Hepatocyte (in vitro differentiated cells): ENCODE measurements at regions not wholly inside any gene's neighbourhood (a gene's known extent, or its start where the extent isn't known, plus 50 kb on each side); places are given as distances from the start of the nearest gene placed in this dataset.

Experiments
- DNase-seq: peaks from one replicate; pipeline ENCODE4 v3.0.0-alpha.2; 2016; ENCODE audit warnings: low spot score
- H2AFZ ChIP-seq: fragments of 200-600 bp; sonication (generic); 2 replicates; pipeline ENCODE4 v1.6.0; 2016; ENCODE audit warnings: antibody characterized with exemption, mild to moderate bottlenecking
- H3K27ac ChIP-seq: fragments of 200-600 bp; sonication (generic); 2 replicates; pipeline ENCODE4 v1.5.1; 2016; ENCODE audit warnings: mild to moderate bottlenecking
- H3K27me3 ChIP-seq: fragments of 200-600 bp; sonication (generic); 2 replicates; pipeline ENCODE4 v1.6.1; 2016
- H3K36me3 ChIP-seq: fragments of 200-600 bp; sonication (generic); replicated peaks from 2 replicates; pipeline ENCODE4 v1.5.1; 2016; ENCODE audit warnings: low read depth; ENCODE audit not compliant: insufficient read depth
- H3K4me1 ChIP-seq: fragments of 200-600 bp; sonication (generic); 2 replicates; pipeline ENCODE4 v1.5.1; 2016; ENCODE audit warnings: mild to moderate bottlenecking, moderate library complexity; ENCODE audit not compliant: insufficient read depth
- H3K4me2 ChIP-seq: fragments of 200-600 bp; sonication (generic); 2 replicates; pipeline ENCODE4 v1.6.0; 2016
- H3K4me3 ChIP-seq: fragments of 200-600 bp; sonication (generic); 2 replicates; pipeline ENCODE4 v1.5.1; 2016; ENCODE audit warnings: mild to moderate bottlenecking
- H3K79me2 ChIP-seq: fragments of 200-600 bp; sonication (generic); 2 replicates; pipeline ENCODE4 v1.6.0; 2017; ENCODE audit warnings: mild to moderate bottlenecking
- H3K9me2 ChIP-seq: fragments of 200-600 bp; sonication (generic); replicated peaks from 2 replicates; pipeline ENCODE4 v1.6.0; 2017; ENCODE audit warnings: mild to moderate bottlenecking; ENCODE audit not compliant: insufficient read depth
- H3K9me3 ChIP-seq: fragments of 200-600 bp; sonication (generic); 2 replicates; pipeline ENCODE4 v1.5.1; 2016; ENCODE audit warnings: low read depth, mild to moderate bottlenecking
- H4K20me1 ChIP-seq: fragments of 200-600 bp; sonication (generic); 2 replicates; pipeline ENCODE4 v1.6.0; 2016; ENCODE audit warnings: mild to moderate bottlenecking; ENCODE audit not compliant: insufficient read depth, poor library complexity, severe bottlenecking
- CTCF ChIP-seq: fragments of 200-600 bp; sonication (generic); IDR thresholded peaks from 2 replicates; pipeline ENCODE4 v1.5.1; 2016; ENCODE audit warnings: antibody characterized with exemption, mild to moderate bottlenecking; ENCODE audit not compliant: poor library complexity
- EZH2 ChIP-seq: fragments of 200-600 bp; sonication (generic); IDR thresholded peaks from 2 replicates; pipeline ENCODE4 v1.6.1; 2016; ENCODE audit warnings: antibody characterized with exemption, mild to moderate bottlenecking, borderline replicate concordance
- EZH2phosphoT487 ChIP-seq: fragments of 200-600 bp; sonication (generic); IDR thresholded peaks from one replicate; pipeline ENCODE4 v1.6.1; 2018; ENCODE audit warnings: antibody characterized with exemption, mild to moderate bottlenecking, low read depth, moderate library complexity; ENCODE audit not compliant: unreplicated experiment, severe bottlenecking
- WGBS: methylation state at CpG from one replicate; pipeline ENCODE4 v1.1.6; 2016; ENCODE audit warnings: low lambda C conversion rate; ENCODE audit errors: missing lambda C conversion rate; 5-methylcytosine and 5-hydroxymethylcytosine counted together

DNA sequence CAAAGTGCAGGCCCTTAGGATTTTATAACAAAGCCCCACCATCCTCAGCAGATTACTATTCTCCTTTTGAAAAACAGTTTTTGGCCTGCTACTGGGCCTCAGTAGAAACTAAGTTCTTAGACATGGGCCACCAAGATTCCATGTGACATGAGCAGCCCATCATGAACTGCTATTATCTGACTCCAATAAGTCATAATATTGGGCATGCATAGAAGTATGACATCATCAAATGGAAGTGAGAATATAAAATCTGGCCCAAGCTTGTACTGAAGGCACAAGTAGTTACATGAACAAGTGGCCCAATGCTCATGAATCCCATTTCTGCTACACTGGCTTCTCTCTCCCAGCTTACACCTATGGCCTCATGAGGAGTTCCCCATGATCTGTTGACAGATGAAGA, 404.8 kb downstream of the EPHA5 start:
- H3K4me3 ChIP-seq: no peak overlapping the region
- no peak for TF ChIP-seq EZH2
- TF ChIP-seq EZH2phosphoT487: no peak
- no peak for TF ChIP-seq CTCF
- DNase-seq: no peak
- H3K27ac ChIP-seq: no peak overlapping the region
- H3K4me2 ChIP-seq: no peak overlapping the region
- H3K9me3 ChIP-seq: no peaks in the 10 kb centered on the region
- no peaks in the 10 kb centered on the region for H3K27me3 ChIP-seq
- no peak overlapping the region for H2AFZ ChIP-seq
- no peaks in the 10 kb centered on the region for H3K4me1 ChIP-seq
- no peaks in the 10 kb centered on the region for H3K9me2 ChIP-seq
- H3K36me3 ChIP-seq: no peaks in the 10 kb centered on the region
- no peaks in the 10 kb centered on the region for H3K79me2 ChIP-seq
- no peaks in the 10 kb centered on the region for H4K20me1 ChIP-seq

- Histone ChIP-seq H3K9me3 (no peaks in the 10 kb centered on the region), H2AFZ (no peak overlapping the region), H3K4me1 (no peaks in the 10 kb centered on the region), H3K4me3 (no peak overlapping the region), H3K9me2 (no peaks in the 10 kb centered on the region), H3K36me3 (no peaks in the 10 kb centered on the region), H4K20me1 (no peaks in the 10 kb centered on the region), H3K27ac (no peak overlapping the region), H3K4me2 (no peak overlapping the region), H3K79me2 (no peaks in the 10 kb centered on the region), H3K27me3 (no peaks in the 10 kb centered on the region)
- no peak for TF ChIP-seq EZH2
- no peak for TF ChIP-seq EZH2phosphoT487
- 68% methylated on average over 3 of the region's 3 CpGs for WGBS
- no peak for DNase-seq
Observed at GRCh38 chr4:65259296-65259695, 411.0 kb downstream of the EPHA5 start.

DNA sequence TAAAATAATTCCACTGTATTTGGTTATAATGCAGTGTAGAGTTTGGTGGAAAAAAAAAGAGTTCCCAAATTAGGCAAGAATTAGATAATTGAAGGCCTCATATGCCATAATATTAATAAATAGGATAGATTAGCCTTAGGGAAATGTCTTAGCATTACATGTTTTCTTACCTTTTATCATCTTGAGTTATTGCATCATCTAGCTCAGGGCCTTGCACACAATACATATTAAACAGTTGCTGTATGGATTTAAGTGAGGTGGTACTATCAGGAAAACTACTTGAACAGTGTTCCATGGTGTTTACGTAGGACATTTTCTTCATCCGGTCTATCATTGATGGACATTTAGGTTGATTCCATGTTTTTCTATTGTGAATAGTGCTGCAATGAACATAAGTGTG, 419.4 kb downstream of the EPHA5 start:
- DNase-seq: no peak

GRCh38 chr4:65249111-65249510, 421.2 kb downstream of the EPHA5 start:
- Histone ChIP-seq H3K79me2 (no peaks in the 10 kb centered on the region), H3K4me2 (no peak overlapping the region), H4K20me1 (no peaks in the 10 kb centered on the region), H3K27me3 (no peaks in the 10 kb centered on the region), H3K27ac (no peak overlapping the region), H3K9me3 (no peaks in the 10 kb centered on the region), H3K4me3 (no peak overlapping the region), H3K4me1 (no peaks in the 10 kb centered on the region), H2AFZ (no peak overlapping the region), H3K9me2 (no peaks in the 10 kb centered on the region), H3K36me3 (no peaks in the 10 kb centered on the region)
- no peak for DNase-seq
- TF ChIP-seq CTCF (no peak), EZH2 (no peak), EZH2phosphoT487 (no peak)

More for the DNA sequence above, 419.4 kb downstream of the EPHA5 start:
- Histone ChIP-seq H3K27ac (no peak overlapping the region), H3K4me3 (no peak overlapping the region), H4K20me1 (no peaks in the 10 kb centered on the region), H3K9me3 (no peaks in the 10 kb centered on the region), H3K4me2 (no peak overlapping the region), H3K9me2 (no peaks in the 10 kb centered on the region), H2AFZ (no peak overlapping the region), H3K79me2 (no peaks in the 10 kb centered on the region), H3K27me3 (no peaks in the 10 kb centered on the region), H3K4me1 (no peaks in the 10 kb centered on the region), H3K36me3 (no peaks in the 10 kb centered on the region)
- TF ChIP-seq EZH2 (no peak), CTCF (no peak), EZH2phosphoT487 (no peak)
- WGBS: 83% methylated on average over 2 of the region's 2 CpGs
